ENCODE measurements at regions not wholly inside any gene's neighbourhood (a gene's known extent, or its start where the extent isn't known, plus 50 kb on each side); places are given as distances from the start of the nearest gene placed in this dataset.

GRCh38 chr3:69532547-69533224 lies 146.8 kb upstream of the FRMD4B start:
- no peak for DNase-seq (ENCODE audit: low read depth)

GRCh38 chr3:69531576-69532546 lies 146.0 kb upstream of the FRMD4B start:
- DNase-seq (ENCODE audit: low read depth): no peak

GRCh38 chr3:69530554-69530953 lies 144.7 kb upstream of the FRMD4B start:
- DNase-seq (ENCODE audit: low read depth): no peak

- DNase-seq (ENCODE audit: low read depth): no peak
These were observed 141.6 kb upstream of the FRMD4B start for GRCh38 chr3:69527498-69527897.

- no peak for DNase-seq (ENCODE audit: low read depth)
These were observed 138.9 kb upstream of the FRMD4B start for GRCh38 chr3:69524816-69525215.

GRCh38 chr3:69521286-69521685 lies 135.4 kb upstream of the FRMD4B start:
- DNase-seq (ENCODE audit: low read depth): no peak

- DNase-seq (ENCODE audit: low read depth): no peak
These were observed 125.5 kb upstream of the FRMD4B start for GRCh38 chr3:69511361-69511760.

- no peak for DNase-seq (ENCODE audit: low read depth)
These were observed 124.7 kb upstream of the FRMD4B start for GRCh38 chr3:69510481-69511030.

GRCh38 chr3:69509288-69509687 lies 123.4 kb upstream of the FRMD4B start:
- no peak for DNase-seq (ENCODE audit: low read depth)

GRCh38 chr3:69505770-69506407 lies 120.0 kb upstream of the FRMD4B start:
- no peak for DNase-seq (ENCODE audit: low read depth)

GRCh38 chr3:69504232-69504631 lies 118.3 kb upstream of the FRMD4B start:
- DNase-seq (ENCODE audit: low read depth): peak; percentile 33

GRCh38 chr3:69500604-69501003 lies 114.7 kb upstream of the FRMD4B start:
- DNase-seq (ENCODE audit: low read depth): no peak

GRCh38 chr3:69499899-69500421 lies 114.1 kb upstream of the FRMD4B start:
- peak; percentile 66 for DNase-seq (ENCODE audit: low read depth)

GRCh38 chr3:69499422-69499821 lies 113.5 kb upstream of the FRMD4B start:
- DNase-seq (ENCODE audit: low read depth): no peak

GRCh38 chr3:69496856-69497255 lies 111.0 kb upstream of the FRMD4B start:
- DNase-seq (ENCODE audit: low read depth): no peak

GRCh38 chr3:69494185-69494584 lies 108.3 kb upstream of the FRMD4B start:
- no peak for DNase-seq (ENCODE audit: low read depth)

GRCh38 chr3:69493157-69493556 lies 107.3 kb upstream of the FRMD4B start:
- no peak for DNase-seq (ENCODE audit: low read depth)

- no peak for DNase-seq (ENCODE audit: low read depth)
These were observed 106.1 kb upstream of the FRMD4B start for GRCh38 chr3:69491975-69492374.

- DNase-seq (ENCODE audit: low read depth): no peak
These were observed 105.1 kb upstream of the FRMD4B start for GRCh38 chr3:69490971-69491370.

- no peak for DNase-seq (ENCODE audit: low read depth)
These were observed 104.3 kb upstream of the FRMD4B start for GRCh38 chr3:69490235-69490634.

GRCh38 chr3:69488026-69488425 lies 102.1 kb upstream of the FRMD4B start:
- DNase-seq (ENCODE audit: low read depth): no peak

- no peak for DNase-seq (ENCODE audit: low read depth)
These were observed 99.6 kb upstream of the FRMD4B start for GRCh38 chr3:69485489-69485888.
